ENCODE measurements at regions not wholly inside any gene's neighbourhood (a gene's known extent, or its start where the extent isn't known, plus 50 kb on each side); places are given as distances from the start of the nearest gene placed in this dataset.

DNA sequence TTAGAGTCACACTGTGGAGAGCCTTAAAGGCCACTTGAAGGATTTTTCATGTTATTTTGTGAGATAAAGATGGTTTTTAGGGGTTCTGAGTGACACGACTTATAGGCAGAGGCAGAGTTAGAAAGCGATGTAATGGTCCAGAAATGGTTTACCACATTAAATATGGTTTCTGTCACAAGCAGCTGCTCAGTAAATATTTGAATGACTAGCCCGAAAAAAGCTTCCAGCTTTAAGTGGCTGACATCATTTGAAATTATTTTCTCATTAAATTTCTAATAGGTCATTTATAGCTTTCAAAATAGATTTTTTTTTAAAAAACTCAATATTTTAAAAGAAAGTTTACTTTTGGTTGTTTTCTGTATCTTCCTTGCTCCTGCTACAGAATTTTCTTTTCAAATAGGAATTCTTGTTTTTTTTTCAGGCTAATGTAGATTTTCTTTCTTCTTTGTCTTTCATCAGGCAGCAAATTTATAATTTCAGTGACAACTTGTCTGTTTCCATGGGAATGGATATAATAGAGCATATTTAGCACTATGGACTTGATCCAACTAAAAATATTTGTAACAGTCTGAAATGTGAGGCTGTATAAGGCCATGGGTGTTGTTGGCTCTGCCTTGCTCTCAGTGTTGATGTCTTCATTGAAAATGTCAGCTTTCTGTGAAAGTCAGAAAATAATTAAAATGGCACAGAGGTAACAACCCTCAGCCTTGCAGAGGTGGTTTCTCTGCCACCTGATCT is 700.0 kb downstream of the TMTC2 start:
- H3K27ac ChIP-seq (ENCODE audit: low read depth in 1 of 2, low read length in 2 of 2): no peak overlapping the region
- WGBS, 2 donors: 45 to 49% methylated on average over 3 of the region's 3 CpGs
- intact Hi-C loops (cut with DNase I): no loop called here

DNA sequence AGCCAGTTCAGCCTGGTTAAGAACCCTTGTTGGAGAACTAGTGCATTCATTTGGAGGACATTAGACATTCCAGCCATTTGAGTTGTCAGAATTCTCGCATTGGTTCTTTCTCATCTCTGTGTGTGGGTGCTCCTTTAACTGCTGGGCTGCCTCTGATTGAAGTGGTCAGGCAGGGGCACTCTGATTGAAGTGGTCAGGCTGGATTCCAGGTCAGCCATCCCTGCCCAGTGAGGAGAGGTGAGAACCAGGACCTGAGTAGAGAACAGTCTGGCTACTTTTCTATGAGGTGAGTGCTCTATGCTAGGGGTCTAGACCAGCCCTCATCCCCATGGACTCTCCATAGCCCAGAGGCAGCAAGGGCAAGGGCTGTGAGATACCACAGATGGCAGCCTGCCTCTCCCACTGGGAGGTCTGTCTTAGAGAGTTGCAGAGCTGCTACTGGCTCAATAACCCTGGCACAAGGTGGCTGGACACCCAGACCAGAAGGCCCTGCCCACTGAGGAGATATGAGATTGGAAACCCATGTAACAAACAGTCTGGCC is 691.6 kb downstream of the TMTC2 start:
- Histone ChIP-seq H3K27ac (ENCODE audit: low read depth in 1 of 2, low read length in 2 of 2) (no peak overlapping the region), H3K4me3 (ENCODE audit: low read length in 2 of 2) (no peak overlapping the region), H3K4me1 (ENCODE audit: control insufficient read depth in 1 of 2, insufficient read depth in 2 of 2, low read length in 2 of 2) (no peaks in the 10 kb centered on the region), H3K27me3 (ENCODE audit: control insufficient read depth in 1 of 2, insufficient read depth in 2 of 2, low read length in 1 of 2) (no peaks in the 10 kb centered on the region), H3K36me3 (ENCODE audit: control insufficient read depth in 1 of 2, insufficient read depth in 2 of 2, low read length in 1 of 2) (no peaks in the 10 kb centered on the region), H3K9me3 (ENCODE audit: control insufficient read depth, low read length) (peaks cover 1% of the 10 kb centered on the region)
- intact Hi-C loops (cut with DNase I): no loop called here
- no peak for ATAC-seq (ENCODE audit: low FRiP score)
- DNase-seq: peak in 1 of 2 donors; percentile 61
- 89 to 96% methylated on average over 1 of the region's 1 CpG for WGBS, 2 donors

More for the DNA sequence above, 700.0 kb downstream of the TMTC2 start:
- H3K4me3 ChIP-seq (ENCODE audit: low read length in 2 of 2): no peak overlapping the region
- DNase-seq (no peak), ATAC-seq (ENCODE audit: low FRiP score) (no peak)
- H3K4me1 ChIP-seq (ENCODE audit: control insufficient read depth in 1 of 2, insufficient read depth in 2 of 2, low read length in 2 of 2): no peaks in the 10 kb centered on the region
- H3K27me3 ChIP-seq (ENCODE audit: control insufficient read depth in 1 of 2, insufficient read depth in 2 of 2, low read length in 1 of 2): no peaks in the 10 kb centered on the region
- H3K36me3 ChIP-seq (ENCODE audit: control insufficient read depth in 1 of 2, insufficient read depth in 2 of 2, low read length in 1 of 2): no peaks in the 10 kb centered on the region
- H3K9me3 ChIP-seq (ENCODE audit: control insufficient read depth, low read length): no peaks in the 10 kb centered on the region

DNA sequence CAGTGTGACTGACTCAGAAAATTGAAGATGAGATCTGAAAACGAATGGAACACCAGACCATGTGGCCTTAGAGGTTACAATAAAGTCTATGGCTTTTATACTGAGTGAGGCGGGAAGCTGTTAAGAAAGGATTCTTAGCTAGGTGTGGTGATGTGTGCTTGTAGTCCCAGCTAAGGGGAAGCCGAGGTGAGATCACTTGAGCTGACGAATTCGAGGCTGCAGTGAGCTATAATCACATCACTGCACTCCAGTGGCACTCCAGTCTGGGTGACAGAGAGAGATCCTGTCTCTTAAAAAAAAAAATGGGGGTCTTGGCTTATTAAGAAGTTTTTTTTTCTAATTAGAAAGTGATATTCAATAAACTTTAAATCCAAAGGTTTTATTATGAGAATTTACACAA is 678.6 kb downstream of the TMTC2 start:
- DNase-seq (no peak), ATAC-seq (ENCODE audit: low FRiP score) (no peak)
- Histone ChIP-seq H3K36me3 (ENCODE audit: control insufficient read depth in 1 of 2, insufficient read depth in 2 of 2, low read length in 1 of 2) (no peaks in the 10 kb centered on the region), H3K27ac (ENCODE audit: low read depth in 1 of 2, low read length in 2 of 2) (no peak overlapping the region), H3K4me3 (ENCODE audit: low read length in 2 of 2) (no peak overlapping the region), H3K27me3 (ENCODE audit: control insufficient read depth in 1 of 2, insufficient read depth in 2 of 2, low read length in 1 of 2) (no peaks in the 10 kb centered on the region), H3K9me3 (ENCODE audit: control insufficient read depth, low read length) (peaks cover 1% of the 10 kb centered on the region), H3K4me1 (ENCODE audit: control insufficient read depth in 1 of 2, insufficient read depth in 2 of 2, low read length in 2 of 2) (no peaks in the 10 kb centered on the region)
- intact Hi-C loops (cut with DNase I): no loop called here
- WGBS, 2 donors: 80 to 82% methylated on average over 5 of the region's 5 CpGs

DNA sequence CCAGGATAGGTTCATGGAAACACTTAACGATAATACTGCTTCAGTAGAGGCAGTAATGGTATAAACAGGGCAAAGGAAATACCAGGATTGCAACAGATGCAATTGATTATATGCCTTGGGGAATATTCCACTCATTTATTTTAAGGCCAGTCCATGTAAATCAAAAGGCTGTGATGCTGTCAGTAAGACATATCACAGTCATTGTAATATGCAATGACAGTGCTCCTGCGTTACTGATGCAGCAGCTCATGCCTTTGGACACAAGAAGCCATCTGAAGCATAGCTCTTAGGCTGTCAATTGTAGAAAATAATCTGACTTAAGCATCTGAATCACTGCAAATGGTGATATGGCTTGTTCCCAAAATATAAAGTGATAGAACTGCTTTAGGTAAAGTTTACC is 674.8 kb downstream of the TMTC2 start:
- intact Hi-C loops (cut with DNase I): no loop called here
- no peak for ATAC-seq (ENCODE audit: low FRiP score)

DNA sequence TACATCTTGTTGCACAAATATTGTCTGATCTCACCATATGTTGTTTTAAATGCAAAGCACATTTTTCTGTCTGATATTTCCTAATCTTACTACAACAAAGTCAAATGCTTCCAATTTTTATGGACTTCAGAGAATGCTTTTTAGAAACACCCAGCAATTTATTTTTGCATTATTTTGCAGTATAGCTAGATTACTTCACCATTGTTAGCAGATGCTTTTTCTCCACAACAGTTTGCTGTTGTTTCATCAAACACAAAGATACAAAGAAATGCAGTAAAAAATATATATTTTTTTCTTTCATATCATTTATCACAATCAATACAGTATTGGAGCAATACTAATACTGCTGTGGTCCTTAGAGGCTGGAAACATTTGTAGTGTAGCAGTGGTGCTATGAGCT is 674.4 kb downstream of the TMTC2 start:
- no peak for ATAC-seq (ENCODE audit: low FRiP score)
- H3K9me3 ChIP-seq (ENCODE audit: control insufficient read depth, low read length): peaks cover 1% of the 10 kb centered on the region
- no peak overlapping the region for H3K27ac ChIP-seq (ENCODE audit: low read depth in 1 of 2, low read length in 2 of 2)
- H3K4me1 ChIP-seq (ENCODE audit: control insufficient read depth in 1 of 2, insufficient read depth in 2 of 2, low read length in 2 of 2): no peaks in the 10 kb centered on the region
- intact Hi-C loops (cut with DNase I): no loop called here
- no peaks in the 10 kb centered on the region for H3K36me3 ChIP-seq (ENCODE audit: control insufficient read depth in 1 of 2, insufficient read depth in 2 of 2, low read length in 1 of 2)
- DNase-seq: no peak
- H3K27me3 ChIP-seq (ENCODE audit: control insufficient read depth in 1 of 2, insufficient read depth in 2 of 2, low read length in 1 of 2): no peaks in the 10 kb centered on the region
- no peak overlapping the region for H3K4me3 ChIP-seq (ENCODE audit: low read length in 2 of 2)

More for the DNA sequence above, 674.8 kb downstream of the TMTC2 start:
- Histone ChIP-seq H3K27ac (ENCODE audit: low read depth in 1 of 2, low read length in 2 of 2) (no peak overlapping the region), H3K9me3 (ENCODE audit: control insufficient read depth, low read length) (peaks cover 1% of the 10 kb centered on the region), H3K36me3 (ENCODE audit: control insufficient read depth in 1 of 2, insufficient read depth in 2 of 2, low read length in 1 of 2) (no peaks in the 10 kb centered on the region), H3K27me3 (ENCODE audit: control insufficient read depth in 1 of 2, insufficient read depth in 2 of 2, low read length in 1 of 2) (no peaks in the 10 kb centered on the region), H3K4me1 (ENCODE audit: control insufficient read depth in 1 of 2, insufficient read depth in 2 of 2, low read length in 2 of 2) (no peaks in the 10 kb centered on the region), H3K4me3 (ENCODE audit: low read length in 2 of 2) (no peak overlapping the region)
- no peak for DNase-seq
- 90 to 91% methylated on average over 2 of the region's 2 CpGs for whole genome bisulfite sequencing, 2 donors

DNA sequence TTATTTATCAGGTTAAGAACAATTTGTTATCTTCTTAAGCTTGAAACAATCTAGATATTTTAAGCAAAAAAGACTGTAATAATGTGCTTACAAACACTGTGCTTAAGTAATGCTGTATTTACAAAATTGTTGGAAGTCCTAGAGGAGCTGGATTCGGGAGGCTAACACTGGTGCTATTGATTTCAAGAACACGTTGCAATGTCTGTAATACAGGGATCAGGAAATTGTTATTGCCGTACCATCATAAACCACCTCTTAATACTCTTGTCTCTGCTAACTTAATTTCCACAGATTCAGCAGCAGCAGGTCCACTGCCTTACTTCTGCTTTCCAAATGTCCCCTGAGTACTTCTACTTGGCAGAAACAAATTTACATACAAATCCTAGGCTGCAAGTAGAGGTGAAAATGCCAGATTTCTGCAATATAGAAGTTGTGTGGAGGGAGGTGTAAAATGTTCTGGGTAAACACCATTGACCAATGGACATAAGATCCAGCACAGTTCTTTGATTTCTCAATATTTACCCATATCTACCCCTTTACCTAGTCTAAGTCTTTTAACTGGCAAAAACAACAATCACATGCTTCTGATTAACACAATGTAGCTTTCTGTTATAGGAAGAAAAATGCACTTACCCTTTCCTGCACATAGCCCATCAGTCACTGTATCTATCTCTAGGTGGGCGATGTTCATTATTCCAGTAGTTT is 663.4 kb downstream of the TMTC2 start:
- no peaks in the 10 kb centered on the region for H3K9me3 ChIP-seq (ENCODE audit: control insufficient read depth, low read length)
- intact Hi-C loops (cut with DNase I): no loop called here
- H3K4me3 ChIP-seq (ENCODE audit: low read length in 2 of 2): no peak overlapping the region
- H3K4me1 ChIP-seq (ENCODE audit: control insufficient read depth in 1 of 2, insufficient read depth in 2 of 2, low read length in 2 of 2): no peaks in the 10 kb centered on the region
- H3K27ac ChIP-seq (ENCODE audit: low read depth in 1 of 2, low read length in 2 of 2): no peak overlapping the region
- H3K36me3 ChIP-seq (ENCODE audit: control insufficient read depth in 1 of 2, insufficient read depth in 2 of 2, low read length in 1 of 2): no peaks in the 10 kb centered on the region
- DNase-seq (no peak), ATAC-seq (ENCODE audit: low FRiP score) (no peak)
- H3K27me3 ChIP-seq (ENCODE audit: control insufficient read depth in 1 of 2, insufficient read depth in 2 of 2, low read length in 1 of 2): no peaks in the 10 kb centered on the region
- WGBS, 2 donors: 85 to 86% methylated on average over 4 of the region's 4 CpGs

DNA sequence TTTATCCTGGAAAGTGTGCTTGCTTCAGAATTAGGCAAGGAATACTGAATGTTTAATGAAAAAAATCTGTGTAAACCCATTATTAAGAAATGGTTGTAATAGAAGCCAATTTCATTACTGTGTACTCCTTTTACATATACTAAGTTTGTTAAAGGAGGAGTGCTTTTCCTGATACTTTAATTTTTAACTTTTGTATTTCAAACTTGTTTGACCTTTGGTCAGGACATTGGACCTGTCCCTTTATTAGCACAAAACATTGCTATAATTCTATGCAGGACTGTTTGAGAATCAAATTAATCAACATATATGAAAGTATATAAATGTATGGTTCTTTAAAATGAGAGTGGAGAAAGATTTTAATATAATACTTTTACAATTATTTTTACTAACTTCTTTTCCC is 659.6 kb downstream of the TMTC2 start:
- intact Hi-C loops (cut with DNase I): no loop called here
- no peaks in the 10 kb centered on the region for H3K36me3 ChIP-seq (ENCODE audit: control insufficient read depth in 1 of 2, insufficient read depth in 2 of 2, low read length in 1 of 2)
- ATAC-seq (ENCODE audit: low FRiP score) (no peak), DNase-seq (no peak)
- no peaks in the 10 kb centered on the region for H3K4me1 ChIP-seq (ENCODE audit: control insufficient read depth in 1 of 2, insufficient read depth in 2 of 2, low read length in 2 of 2)
- H3K4me3 ChIP-seq (ENCODE audit: low read length in 2 of 2): no peak overlapping the region
- H3K27me3 ChIP-seq (ENCODE audit: control insufficient read depth in 1 of 2, insufficient read depth in 2 of 2, low read length in 1 of 2): no peaks in the 10 kb centered on the region
- H3K27ac ChIP-seq (ENCODE audit: low read depth in 1 of 2, low read length in 2 of 2): no peak overlapping the region
- no peaks in the 10 kb centered on the region for H3K9me3 ChIP-seq (ENCODE audit: control insufficient read depth, low read length)

DNA sequence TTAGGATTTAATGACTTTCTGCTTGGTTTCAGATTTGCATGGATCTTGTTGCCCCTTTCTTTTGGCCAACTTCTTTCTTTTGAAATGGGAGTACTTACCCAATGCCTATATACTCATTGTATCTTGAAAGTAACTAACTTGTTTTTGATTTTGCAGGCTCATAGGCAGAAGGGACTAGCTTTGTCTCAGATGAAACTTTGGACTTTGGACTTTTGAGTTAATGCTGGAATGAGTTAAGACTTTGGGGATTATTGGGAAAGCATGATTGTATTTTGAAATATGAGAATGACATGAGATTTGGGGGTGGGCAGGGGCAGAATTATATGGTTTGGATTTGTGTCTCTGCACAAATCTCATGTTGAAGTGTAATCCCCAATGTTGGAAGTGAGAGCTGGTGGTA is 657.1 kb downstream of the TMTC2 start:
- no peak overlapping the region for H3K27ac ChIP-seq (ENCODE audit: low read depth in 1 of 2, low read length in 2 of 2)
- ATAC-seq (ENCODE audit: low FRiP score) (no peak), DNase-seq (no peak)
- intact Hi-C loops (cut with DNase I): no loop called here
- no peaks in the 10 kb centered on the region for H3K36me3 ChIP-seq (ENCODE audit: control insufficient read depth in 1 of 2, insufficient read depth in 2 of 2, low read length in 1 of 2)
- no peaks in the 10 kb centered on the region for H3K9me3 ChIP-seq (ENCODE audit: control insufficient read depth, low read length)
- no peaks in the 10 kb centered on the region for H3K4me1 ChIP-seq (ENCODE audit: control insufficient read depth in 1 of 2, insufficient read depth in 2 of 2, low read length in 2 of 2)
- H3K27me3 ChIP-seq (ENCODE audit: control insufficient read depth in 1 of 2, insufficient read depth in 2 of 2, low read length in 1 of 2): no peaks in the 10 kb centered on the region
- no peak overlapping the region for H3K4me3 ChIP-seq (ENCODE audit: low read length in 2 of 2)

DNA sequence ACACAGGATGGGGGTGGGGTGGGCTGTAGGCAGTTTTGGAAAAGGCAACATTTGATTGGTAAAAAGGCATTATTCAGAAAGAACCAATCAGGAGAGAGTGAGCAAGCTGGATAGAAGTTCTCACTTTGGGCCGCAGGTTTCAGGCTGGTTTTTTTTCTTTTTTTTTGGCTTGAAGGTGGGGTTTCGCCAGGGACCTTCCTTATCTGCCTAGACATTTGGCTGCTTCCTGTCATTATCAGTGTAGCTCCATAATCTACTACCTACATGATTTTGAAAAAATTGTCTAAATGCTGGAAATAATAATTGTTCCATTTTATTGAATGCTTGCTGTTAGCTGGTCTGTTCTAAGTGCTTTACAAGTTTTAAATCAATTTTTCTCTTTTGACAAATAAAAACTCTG is 649.0 kb downstream of the TMTC2 start:
- DNase-seq (no peak), ATAC-seq (ENCODE audit: low FRiP score) (no peak)
- Histone ChIP-seq H3K36me3 (ENCODE audit: control insufficient read depth in 1 of 2, insufficient read depth in 2 of 2, low read length in 1 of 2) (no peaks in the 10 kb centered on the region), H3K9me3 (ENCODE audit: control insufficient read depth, low read length) (no peaks in the 10 kb centered on the region), H3K27ac (ENCODE audit: low read depth in 1 of 2, low read length in 2 of 2) (no peak overlapping the region), H3K4me3 (ENCODE audit: low read length in 2 of 2) (no peak overlapping the region), H3K4me1 (ENCODE audit: control insufficient read depth in 1 of 2, insufficient read depth in 2 of 2, low read length in 2 of 2) (no peaks in the 10 kb centered on the region), H3K27me3 (ENCODE audit: control insufficient read depth in 1 of 2, insufficient read depth in 2 of 2, low read length in 1 of 2) (no peaks in the 10 kb centered on the region)
- 87 to 94% methylated on average over 2 of the region's 2 CpGs for WGBS, 2 donors
- intact Hi-C loops (cut with DNase I): no loop called here
